HG03469 (cell line): ENCODE measurements at regions not wholly inside any gene's neighbourhood (a gene's known extent, or its start where the extent isn't known, plus 50 kb on each side); places are given as distances from the start of the nearest gene placed in this dataset.

ENCODE experiments used
- ATAC-seq: cut with Tn5 transposase; IDR thresholded peaks from one replicate; pipeline ENCODE4 v1.9.1; 2021; ENCODE audit warnings: mild to moderate bottlenecking, moderate library complexity, moderate number of reproducible peaks; ENCODE audit not compliant: unreplicated experiment

- no peak for ATAC-seq
Measured at GRCh38 chr11:127898422-127899365, 688.7 kb downstream of the ETS1 start.

GRCh38 chr11:127895776-127896175 lies 691.6 kb downstream of the ETS1 start:
- ATAC-seq, result no peak

GRCh38 chr11:127894316-127894715 lies 693.0 kb downstream of the ETS1 start:
- no peak for ATAC-seq

- no peak for ATAC-seq
Measured at GRCh38 chr11:127890030-127890615, 697.2 kb downstream of the ETS1 start.

GRCh38 chr11:127888386-127888785 lies 699.0 kb downstream of the ETS1 start:
- ATAC-seq, result no peak

GRCh38 chr11:127875131-127875530 lies 712.2 kb downstream of the ETS1 start:
- ATAC-seq, result no peak

- ATAC-seq, result no peak
Measured at GRCh38 chr11:127873478-127873877, 713.9 kb downstream of the ETS1 start.

GRCh38 chr11:127866109-127866508 lies 721.2 kb downstream of the ETS1 start:
- no peak for ATAC-seq

GRCh38 chr11:127864861-127865260 lies 722.5 kb downstream of the ETS1 start:
- ATAC-seq, result no peak

- ATAC-seq, result no peak
Measured at GRCh38 chr11:127862406-127862805, 725.0 kb downstream of the ETS1 start.

- no peak for ATAC-seq
Measured at GRCh38 chr11:127859941-127860354, 727.4 kb downstream of the ETS1 start.

- ATAC-seq, result no peak
Measured at GRCh38 chr11:127844876-127845275, 742.5 kb downstream of the ETS1 start.

- peak; percentile 60 for ATAC-seq
Measured at GRCh38 chr11:127843483-127844396, 743.6 kb downstream of the ETS1 start.

- no peak for ATAC-seq
Measured at GRCh38 chr11:127825183-127825582, 762.2 kb downstream of the ETS1 start.

GRCh38 chr11:127818625-127819024 lies 768.7 kb downstream of the ETS1 start:
- ATAC-seq, result no peak

- ATAC-seq, result no peak
Measured at GRCh38 chr11:127816962-127817361, 770.4 kb downstream of the ETS1 start.

- no peak for ATAC-seq
Measured at GRCh38 chr11:127815331-127815730, 772.0 kb downstream of the ETS1 start.

- no peak for ATAC-seq
Measured at GRCh38 chr11:127806501-127806900, 780.9 kb downstream of the ETS1 start.

GRCh38 chr11:127805771-127806170 lies 781.6 kb downstream of the ETS1 start:
- no peak for ATAC-seq

GRCh38 chr11:127804747-127805400 lies 782.5 kb downstream of the ETS1 start:
- no peak for ATAC-seq

- ATAC-seq, result no peak
Measured at GRCh38 chr11:127803755-127804154, 783.6 kb downstream of the ETS1 start.
